Kidney glomerular epithelial cell (primary cell): ENCODE measurements at regions not wholly inside any gene's neighbourhood (a gene's known extent, or its start where the extent isn't known, plus 50 kb on each side); places are given as distances from the start of the nearest gene placed in this dataset.

Experiments used
- DNase-seq: peaks from one replicate; lab custom pipeline; 2025; lab: John Stamatoyannopoulos, UW

GRCh38 chr18:27695052-27695451 lies 481.9 kb downstream of the CDH2 start:
- DNase-seq: no peak

GRCh38 chr18:27688581-27688980 lies 488.3 kb downstream of the CDH2 start:
- no peak for DNase-seq

- DNase-seq: no peak
Measured at GRCh38 chr18:27687351-27687979, 489.5 kb downstream of the CDH2 start.

- DNase-seq: peak; percentile 50
Measured at GRCh38 chr18:27685807-27686412, 491.0 kb downstream of the CDH2 start.

GRCh38 chr18:27685091-27685490 lies 491.8 kb downstream of the CDH2 start:
- DNase-seq: no peak

- no peak for DNase-seq
Measured at GRCh38 chr18:27674411-27674810, 489.3 kb upstream of the CHST9 start.

GRCh38 chr18:27673861-27674260 lies 488.8 kb upstream of the CHST9 start:
- no peak for DNase-seq

GRCh38 chr18:27668158-27668557 lies 483.1 kb upstream of the CHST9 start:
- no peak for DNase-seq

GRCh38 chr18:27667064-27667463 lies 482.0 kb upstream of the CHST9 start:
- DNase-seq: no peak

GRCh38 chr18:27666016-27666415 lies 480.9 kb upstream of the CHST9 start:
- no peak for DNase-seq

GRCh38 chr18:27665264-27665799 lies 480.2 kb upstream of the CHST9 start:
- no peak for DNase-seq

- DNase-seq: no peak
Measured at GRCh38 chr18:27662949-27663348, 477.8 kb upstream of the CHST9 start.

GRCh38 chr18:27662537-27662936 lies 477.4 kb upstream of the CHST9 start:
- DNase-seq: no peak

GRCh38 chr18:27661320-27662018 lies 476.4 kb upstream of the CHST9 start:
- DNase-seq: no peak

GRCh38 chr18:27656905-27657304 lies 471.8 kb upstream of the CHST9 start:
- DNase-seq: no peak

- DNase-seq: peak; percentile 88
Measured at GRCh38 chr18:27656167-27656778, 471.2 kb upstream of the CHST9 start.

GRCh38 chr18:27653247-27653646 lies 468.1 kb upstream of the CHST9 start:
- no peak for DNase-seq

- no peak for DNase-seq
Measured at GRCh38 chr18:27652480-27653121, 467.5 kb upstream of the CHST9 start.

GRCh38 chr18:27649621-27650020 lies 464.5 kb upstream of the CHST9 start:
- no peak for DNase-seq

GRCh38 chr18:27645929-27646328 lies 460.8 kb upstream of the CHST9 start:
- no peak for DNase-seq

- no peak for DNase-seq
Measured at GRCh38 chr18:27636576-27637085, 451.5 kb upstream of the CHST9 start.

- DNase-seq: no peak
Measured at GRCh38 chr18:27632706-27633105, 447.6 kb upstream of the CHST9 start.
